Psoas muscle (tissue), 7 donors: ENCODE measurements at regions not wholly inside any gene's neighbourhood (a gene's known extent, or its start where the extent isn't known, plus 50 kb on each side); places are given as distances from the start of the nearest gene placed in this dataset.

Experiments used
- ATAC-seq, 4 donors: fragments of 200-7000 bp; cut with Tn5 transposase; one replicate each; pipeline ENCODE4 v1.9.1; 2020; ENCODE audit warnings: moderate library complexity in 3 of 4, mild to moderate bottlenecking in 2 of 4
- DNase-seq, 2 donors: peaks; one replicate each; pipeline ENCODE4 v3.0.0-alpha.2; 2020
- H3K27ac ChIP-seq: fragments of 200-600 bp; one replicate; pipeline ENCODE4 v1.8.0; 2022
- H3K27me3 ChIP-seq, 3 donors: fragments of 200-600 bp in 1 of 3; one replicate each; pipeline versions ENCODE4 v1.6.1 to v1.8.0; 2013 to 2022; ENCODE audit warnings: low read length in 2 of 3, mild to moderate bottlenecking in 2 of 3, moderate library complexity in 1 of 3; ENCODE audit not compliant: insufficient read depth in 3 of 3
- H3K36me3 ChIP-seq, 2 donors: fragments of 200-600 bp in 1 of 2; one replicate each; pipeline versions ENCODE4 v1.6.1 to v1.8.0; 2013 to 2022; ENCODE audit warnings: low read depth in 1 of 2, mild to moderate bottlenecking in 1 of 2, moderate library complexity in 1 of 2; ENCODE audit not compliant: insufficient read depth in 1 of 2
- H3K4me1 ChIP-seq: fragments of 200-600 bp; one replicate; pipeline ENCODE4 v1.8.0; 2022
- H3K4me3 ChIP-seq: fragments of 200-600 bp; one replicate; pipeline ENCODE4 v1.8.0; 2022; ENCODE audit warnings: mild to moderate bottlenecking
- H3K9me3 ChIP-seq: fragments of 200-600 bp; one replicate; pipeline ENCODE4 v1.8.0; 2022
- WGBS, 3 donors: extraction: QIAGEN DNeasy Blood & Tissue Kit; methylation state at CpG; one replicate each; pipeline versions ENCODE4 v1.1.6 to v1.1.7; 2013; 5-methylcytosine and 5-hydroxymethylcytosine counted together
- intact Hi-C, 2 donors: fragments of 100-400 bp; cut with DNase I; formaldehyde crosslinking; loops; one replicate each; pipeline versions ENCODE4 v1.11.0 to v1.14.2; 2022
- TF ChIP-seq, protein P1 (sequence below): fragments of 200-600 bp; IDR thresholded peaks from one replicate; pipeline ENCODE4 v1.8.0; 2022; ENCODE audit warnings: antibody characterized with exemption
- donor health status: healthy with polysubstance abuse.
- donor health status: DM: no; HTN: no; CAD: no; lungs with moderate emphysema.
- donor health status: Bipolar disorder and iron deficiency.
- donor health status: healthy.
- donor health status: DM: yes; HTN: yes; CAD: no.
- donor health status: DM: no; HTN: no; CAD: no.
- donor health status: DM: yes; HTN: yes; CAD: no.

DNA sequence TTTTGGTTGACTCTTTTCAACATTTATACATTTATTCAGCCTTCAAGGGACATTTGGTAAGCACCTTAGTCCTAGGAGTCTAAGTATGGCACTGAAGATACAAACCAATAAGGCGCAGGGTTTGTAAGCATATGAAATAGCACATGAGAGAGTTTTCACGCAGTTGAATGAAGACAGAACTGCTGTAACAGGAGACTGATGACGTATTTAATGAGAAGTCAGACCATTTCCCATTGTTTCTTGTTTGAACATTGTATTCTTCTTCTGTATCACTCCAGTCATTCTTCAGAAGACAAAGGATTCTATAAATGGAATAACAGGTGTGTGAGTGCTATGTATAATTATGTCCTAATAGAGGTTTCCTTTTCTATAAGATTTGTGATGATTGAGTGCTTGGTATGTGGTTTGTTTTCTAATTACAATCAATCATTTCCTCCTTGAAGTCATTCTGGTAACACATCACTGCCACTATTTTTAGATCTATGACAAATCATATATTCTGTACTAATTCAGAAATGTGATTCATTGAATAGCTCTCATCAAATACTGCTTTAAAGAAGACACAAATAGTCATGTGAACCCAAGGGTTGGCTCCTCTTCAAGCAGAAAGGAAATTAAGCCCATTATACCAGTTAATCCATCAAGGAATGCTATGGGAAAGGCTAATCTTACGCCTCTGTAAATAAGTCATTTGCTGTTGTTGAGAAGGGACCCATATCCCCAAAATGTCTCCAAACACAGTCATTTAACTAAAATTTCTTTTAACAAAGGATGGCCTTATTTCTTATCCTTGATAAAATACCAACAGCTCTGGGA lies 222.8 kb upstream of the NBEA start:
- Histone ChIP-seq H3K4me1 (no peaks in the 10 kb centered on the region), H3K27ac (no peak overlapping the region), H3K36me3 (no peaks in the 10 kb centered on the region), H3K9me3 (no peaks in the 10 kb centered on the region), H3K27me3 (no peaks in the 10 kb centered on the region), H3K4me3 (no peak overlapping the region)
- intact Hi-C loops = no loop called here
- peak; percentile 50 to 87 (median 54) for ATAC-seq
- WGBS, 3 donors = 74 to 84% (median 84%) methylated on average over 4 of the region's 4 CpGs
- TF ChIP-seq, protein P1, sequence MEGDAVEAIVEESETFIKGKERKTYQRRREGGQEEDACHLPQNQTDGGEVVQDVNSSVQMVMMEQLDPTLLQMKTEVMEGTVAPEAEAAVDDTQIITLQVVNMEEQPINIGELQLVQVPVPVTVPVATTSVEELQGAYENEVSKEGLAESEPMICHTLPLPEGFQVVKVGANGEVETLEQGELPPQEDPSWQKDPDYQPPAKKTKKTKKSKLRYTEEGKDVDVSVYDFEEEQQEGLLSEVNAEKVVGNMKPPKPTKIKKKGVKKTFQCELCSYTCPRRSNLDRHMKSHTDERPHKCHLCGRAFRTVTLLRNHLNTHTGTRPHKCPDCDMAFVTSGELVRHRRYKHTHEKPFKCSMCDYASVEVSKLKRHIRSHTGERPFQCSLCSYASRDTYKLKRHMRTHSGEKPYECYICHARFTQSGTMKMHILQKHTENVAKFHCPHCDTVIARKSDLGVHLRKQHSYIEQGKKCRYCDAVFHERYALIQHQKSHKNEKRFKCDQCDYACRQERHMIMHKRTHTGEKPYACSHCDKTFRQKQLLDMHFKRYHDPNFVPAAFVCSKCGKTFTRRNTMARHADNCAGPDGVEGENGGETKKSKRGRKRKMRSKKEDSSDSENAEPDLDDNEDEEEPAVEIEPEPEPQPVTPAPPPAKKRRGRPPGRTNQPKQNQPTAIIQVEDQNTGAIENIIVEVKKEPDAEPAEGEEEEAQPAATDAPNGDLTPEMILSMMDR = no peak
- DNase-seq = no peak

DNA sequence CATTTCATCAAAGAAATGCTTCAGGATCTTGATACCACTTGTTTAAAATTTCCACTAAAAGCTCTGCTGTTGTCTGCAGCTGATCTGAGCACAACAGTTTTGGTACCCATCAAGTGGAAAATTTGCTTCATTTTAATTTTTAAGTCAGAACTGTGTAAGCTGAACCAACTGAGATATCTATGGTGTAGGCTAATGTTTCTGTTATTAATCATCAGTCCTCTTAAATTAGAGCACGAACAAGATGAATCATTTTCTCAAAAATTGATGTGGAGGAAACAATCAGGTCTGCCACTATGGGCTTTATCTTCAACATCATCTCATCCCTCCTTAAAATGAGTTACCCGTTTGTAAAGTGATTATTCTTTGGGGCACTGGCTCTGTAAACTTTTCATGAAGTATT lies 221.5 kb upstream of the NBEA start:
- WGBS, 3 donors = 41 to 69% (median 68%) methylated on average over 2 of the region's 2 CpGs
- DNase-seq (no peak), ATAC-seq (no peak)

DNA sequence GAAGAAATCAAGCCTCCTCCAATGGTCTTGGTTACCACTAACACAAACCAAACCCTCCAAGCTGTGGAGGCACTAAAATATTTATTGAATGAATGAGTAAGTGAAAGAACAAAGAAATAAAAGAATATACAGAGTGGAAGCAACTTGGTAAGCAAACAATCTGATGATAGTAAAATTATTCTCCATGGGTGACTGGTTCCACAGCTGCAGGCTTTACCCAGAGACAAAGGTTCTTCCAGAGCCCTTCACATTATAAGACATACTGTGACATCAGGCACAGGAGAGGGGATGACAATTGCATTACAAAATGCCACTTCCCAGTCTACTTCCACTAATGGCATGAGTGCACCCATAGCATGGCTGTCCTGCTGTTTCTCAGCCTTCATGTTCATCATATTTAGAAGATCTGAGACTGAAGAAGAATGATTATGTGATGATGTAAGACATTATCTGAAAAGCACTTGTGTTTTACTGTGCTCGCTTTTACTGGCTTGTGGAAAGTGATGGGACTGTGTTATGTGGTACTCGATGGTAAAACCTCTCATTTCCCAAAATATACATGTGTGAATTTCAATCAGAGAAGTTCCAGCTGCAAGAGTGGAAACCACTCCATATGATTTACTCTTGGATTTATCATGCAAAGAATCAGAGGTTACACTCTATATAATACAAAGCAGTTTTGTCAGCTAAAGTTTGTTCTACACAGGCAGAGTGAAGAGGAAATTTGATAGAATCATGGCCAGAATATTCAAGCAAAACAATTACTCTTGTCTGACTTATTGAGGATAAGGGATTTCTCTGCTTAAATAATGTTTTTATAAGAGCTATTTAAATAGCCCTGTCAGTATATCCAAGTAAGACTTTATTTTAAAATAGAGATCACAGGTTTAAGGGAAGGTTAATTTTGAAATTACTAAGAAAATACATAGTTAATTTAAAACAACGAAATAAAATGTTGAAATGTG lies 220.2 kb upstream of the NBEA start:
- intact Hi-C loops = no loop called here
- no peaks in the 10 kb centered on the region for H3K9me3 ChIP-seq
- H3K4me3 ChIP-seq = no peak overlapping the region
- no peaks in the 10 kb centered on the region for H3K4me1 ChIP-seq
- TF ChIP-seq, protein P1 = no peak
- no peak for ATAC-seq
- 26 to 55% (median 37%) methylated on average over 3 of the region's 3 CpGs for WGBS, 3 donors
- no peak overlapping the region for H3K27ac ChIP-seq
- H3K27me3 ChIP-seq = no peaks in the 10 kb centered on the region
- no peak for DNase-seq
- no peaks in the 10 kb centered on the region for H3K36me3 ChIP-seq

More for the DNA sequence above, 221.5 kb upstream of the NBEA start:
- Histone ChIP-seq H3K4me3 (no peak overlapping the region), H3K36me3 (no peaks in the 10 kb centered on the region), H3K27me3 (no peaks in the 10 kb centered on the region), H3K9me3 (no peaks in the 10 kb centered on the region), H3K27ac (no peak overlapping the region), H3K4me1 (no peaks in the 10 kb centered on the region)
- TF ChIP-seq, protein P1 = no peak
- intact Hi-C loops = no loop called here

DNA sequence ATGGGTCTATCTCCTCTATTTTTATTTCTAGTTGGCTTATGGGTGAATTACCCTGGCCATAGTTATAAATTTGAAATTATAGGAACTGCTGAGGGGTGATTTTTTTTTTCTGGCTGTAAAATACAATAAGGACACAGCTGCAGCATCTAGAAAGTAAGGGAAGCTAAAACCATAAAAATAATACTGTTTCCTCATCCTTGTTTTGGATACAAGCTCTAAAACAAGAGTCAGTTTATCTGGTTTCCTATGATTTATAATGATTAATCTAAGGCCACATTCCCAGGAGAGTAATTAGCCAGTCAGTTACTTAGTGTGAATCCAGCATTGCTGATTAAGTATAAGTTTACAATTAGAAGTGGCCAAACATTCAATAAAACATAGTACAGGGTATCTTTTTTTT lies 219.1 kb upstream of the NBEA start:
- no peak overlapping the region for H3K4me3 ChIP-seq
- ATAC-seq (no peak), DNase-seq (no peak)
- intact Hi-C loops = no loop called here
- no peaks in the 10 kb centered on the region for H3K36me3 ChIP-seq
- H3K9me3 ChIP-seq = no peaks in the 10 kb centered on the region
- no peaks in the 10 kb centered on the region for H3K27me3 ChIP-seq
- TF ChIP-seq, protein P1 = no peak
- H3K27ac ChIP-seq = no peak overlapping the region
- H3K4me1 ChIP-seq = no peaks in the 10 kb centered on the region
